Stimulated activated CD4-positive, alpha-beta T cell treated with anti-CD3 and anti-CD28 coated beads, Interleukin-12 subunit alpha, Interleukin-12 subunit beta, amount 100 ng/mL, for 48 hours (primary cell): ENCODE measurements at regions not wholly inside any gene's neighbourhood (a gene's known extent, or its start where the extent isn't known, plus 50 kb on each side); places are given as distances from the start of the nearest gene placed in this dataset.
"Not testable (repeated sequence)": the region's sequence is repeated elsewhere in the genome, so short reads cannot be mapped to it uniquely, and the experiment has no call there.

Experiments
- DNase-seq, 3 donors: peaks; one replicate each; pipeline ENCODE4 v3.0.0-alpha.2; 2020; ENCODE audit warnings: low read depth in 2 of 3, low spot score in 1 of 3

DNA sequence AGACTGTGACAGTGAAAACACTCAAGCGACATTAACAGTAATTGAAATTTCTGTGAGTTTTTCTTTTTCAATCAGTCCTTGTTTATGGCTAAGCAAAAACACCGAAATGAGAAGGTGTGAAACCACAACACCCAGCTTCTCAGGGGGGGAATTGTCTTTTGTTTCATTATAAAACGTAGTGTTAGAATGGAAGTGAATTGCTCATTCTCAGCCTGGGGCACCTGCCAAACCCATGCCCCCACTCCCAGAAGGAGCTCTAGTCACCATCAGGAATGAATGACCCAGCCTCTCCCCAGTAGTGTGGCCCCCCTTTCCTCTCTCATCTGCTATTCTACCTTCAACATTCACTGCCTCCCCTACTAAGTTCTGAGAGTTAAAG, 185.8 kb upstream of the CFAP20DC start:
- DNase-seq, result peak in 2 of 3 donors; percentile 4

- DNase-seq, result no peak
Observed at GRCh38 chr3:59234884-59235633, 185.2 kb upstream of the CFAP20DC start.

- DNase-seq, result not testable (repeated sequence)
Observed at GRCh38 chr3:59230379-59230778, 180.6 kb upstream of the CFAP20DC start.

- DNase-seq, result no peak
Observed at GRCh38 chr3:59213860-59214259, 164.0 kb upstream of the CFAP20DC start.

DNA sequence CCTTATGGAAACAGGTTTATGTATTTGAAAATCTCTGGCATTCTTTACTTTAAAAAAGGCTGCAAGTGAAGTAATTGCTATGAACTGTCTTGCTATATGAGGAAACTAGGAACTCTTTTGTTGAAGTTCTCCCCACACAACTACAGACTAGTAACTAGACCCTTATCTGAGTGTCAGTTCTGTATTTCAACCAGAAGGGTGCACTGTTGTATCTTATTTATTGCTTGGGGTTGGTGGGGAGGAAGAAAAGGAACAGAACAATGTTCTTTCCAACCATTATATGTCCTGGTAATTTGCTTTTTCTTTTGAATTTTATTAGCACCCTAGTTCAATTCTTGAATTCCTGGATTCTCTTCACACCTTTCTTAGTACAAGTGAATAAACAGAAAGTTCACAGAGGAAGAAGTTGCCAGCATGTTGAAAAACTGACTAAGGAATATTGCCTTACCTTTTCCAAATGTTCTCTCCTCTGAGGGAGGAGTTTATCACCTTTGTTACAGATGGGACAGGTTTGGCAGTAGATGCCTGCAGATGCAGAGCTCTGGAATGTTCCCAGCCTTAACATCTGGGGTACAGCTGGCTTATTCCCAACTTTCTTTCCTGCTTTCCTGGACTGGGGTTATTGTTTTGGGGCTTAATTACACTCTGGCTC, 162.4 kb upstream of the CFAP20DC start:
- peak in 1 of 3 donors; percentile 12 for DNase-seq

GRCh38 chr3:59210260-59210659, 160.4 kb upstream of the CFAP20DC start:
- no peak for DNase-seq

DNA sequence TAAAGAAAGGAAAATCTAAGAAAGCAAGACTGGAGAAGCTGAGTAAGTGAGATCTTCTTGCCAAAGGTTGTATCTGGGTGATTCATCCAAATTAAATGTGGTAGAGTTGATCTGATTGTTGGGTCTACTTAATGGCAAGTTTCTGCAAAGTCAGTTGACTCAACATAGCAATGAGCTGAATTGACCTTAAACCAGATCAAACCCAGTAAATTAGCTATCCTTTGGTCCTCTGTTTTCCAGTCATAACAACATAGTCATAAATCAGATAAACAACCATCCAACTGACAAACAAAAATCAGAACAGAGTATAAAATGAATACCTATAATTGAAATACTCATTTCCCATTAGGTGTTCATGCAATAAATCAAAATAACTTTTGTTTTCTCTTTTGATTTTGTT, 142.6 kb upstream of the CFAP20DC start:
- DNase-seq, result no peak

DNA sequence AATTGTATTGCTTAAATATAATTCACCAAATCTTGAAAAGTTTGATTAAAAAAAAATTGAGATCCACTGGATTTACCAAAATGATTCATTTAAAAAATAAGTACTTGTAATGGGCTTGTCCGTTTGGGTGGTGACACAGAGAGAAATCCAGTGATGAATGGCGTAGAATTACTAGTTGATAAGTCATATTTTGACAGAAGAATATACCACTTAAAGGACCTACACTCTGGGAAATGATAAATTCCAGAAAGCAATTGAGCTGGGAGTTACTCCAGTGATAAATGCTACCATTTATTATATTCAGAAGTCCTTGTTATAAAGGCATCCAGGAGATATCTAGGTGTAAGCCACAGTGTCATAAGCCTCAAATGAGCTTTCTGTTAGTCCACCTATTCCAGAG, 141.8 kb upstream of the CFAP20DC start:
- no peak for DNase-seq

DNA sequence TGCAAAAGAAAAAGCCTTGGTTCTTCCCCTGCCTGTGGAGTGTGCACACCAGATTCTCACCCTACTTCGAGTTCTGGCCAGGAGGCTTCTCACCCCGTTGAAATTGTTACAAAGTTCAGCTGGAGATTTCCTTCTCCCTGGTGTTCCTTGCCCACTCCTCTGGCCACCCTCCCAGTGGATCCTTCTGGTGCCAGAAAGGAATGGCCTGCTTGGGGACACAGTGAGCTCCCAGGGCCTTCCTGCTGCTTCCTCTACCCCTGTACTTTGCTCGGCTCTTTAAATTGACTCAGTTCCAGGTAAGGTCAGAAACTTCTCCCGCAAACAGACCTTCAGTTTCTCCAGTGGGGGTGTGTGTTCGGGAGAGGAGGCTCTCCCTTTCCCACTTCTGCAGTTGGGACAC, 140.1 kb upstream of the CFAP20DC start:
- no peak for DNase-seq

- no peak for DNase-seq
Observed at GRCh38 chr3:59189526-59189925, 139.7 kb upstream of the CFAP20DC start.

DNA sequence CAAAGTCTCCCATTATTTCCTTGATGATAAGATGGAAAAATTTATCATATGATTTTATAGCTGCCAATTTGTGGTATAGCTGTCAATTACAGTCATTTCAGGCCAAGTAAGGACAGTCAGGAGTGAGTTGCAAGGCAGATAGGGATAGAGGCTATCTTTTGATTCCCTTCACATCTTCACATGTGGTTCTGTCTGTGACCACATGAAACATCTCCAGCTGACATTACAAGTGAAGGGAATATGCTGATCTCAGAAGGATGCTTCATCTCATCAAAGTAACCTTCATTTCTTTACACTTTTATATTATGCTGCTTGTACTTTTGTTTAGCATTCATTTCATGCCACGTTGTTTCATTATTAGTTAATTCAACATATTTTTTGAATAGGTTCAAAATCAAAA, 136.9 kb upstream of the CFAP20DC start:
- no peak for DNase-seq

- DNase-seq, result no peak
Observed at GRCh38 chr3:59185591-59186369, 136.0 kb upstream of the CFAP20DC start.

DNA sequence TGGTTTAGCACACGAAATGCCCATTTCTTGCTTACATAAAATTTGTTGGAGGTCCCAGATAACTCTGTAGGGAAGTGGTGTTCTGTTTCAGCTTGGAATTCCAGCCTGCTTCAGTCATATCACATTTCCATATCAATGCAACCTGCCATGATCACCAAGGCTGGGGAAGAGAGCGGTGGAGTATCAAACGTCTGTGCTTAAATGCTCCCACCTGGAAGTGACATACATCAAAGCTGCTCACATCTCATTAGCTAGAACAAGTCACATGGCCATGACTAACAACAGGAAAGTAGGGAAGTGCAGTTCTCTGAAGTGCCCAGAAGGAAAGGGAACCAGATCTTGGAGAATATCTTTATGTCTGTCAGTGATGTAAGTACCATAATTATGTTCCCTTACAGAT, 130.2 kb upstream of the CFAP20DC start:
- DNase-seq, result no peak

GRCh38 chr3:59178698-59179097, 128.9 kb upstream of the CFAP20DC start:
- no peak for DNase-seq

GRCh38 chr3:59171491-59171890, 121.7 kb upstream of the CFAP20DC start:
- no peak for DNase-seq

GRCh38 chr3:59170166-59170565, 120.3 kb upstream of the CFAP20DC start:
- DNase-seq, result not testable (repeated sequence)

- DNase-seq, result no peak
Observed at GRCh38 chr3:59167756-59168155, 117.9 kb upstream of the CFAP20DC start.

DNA sequence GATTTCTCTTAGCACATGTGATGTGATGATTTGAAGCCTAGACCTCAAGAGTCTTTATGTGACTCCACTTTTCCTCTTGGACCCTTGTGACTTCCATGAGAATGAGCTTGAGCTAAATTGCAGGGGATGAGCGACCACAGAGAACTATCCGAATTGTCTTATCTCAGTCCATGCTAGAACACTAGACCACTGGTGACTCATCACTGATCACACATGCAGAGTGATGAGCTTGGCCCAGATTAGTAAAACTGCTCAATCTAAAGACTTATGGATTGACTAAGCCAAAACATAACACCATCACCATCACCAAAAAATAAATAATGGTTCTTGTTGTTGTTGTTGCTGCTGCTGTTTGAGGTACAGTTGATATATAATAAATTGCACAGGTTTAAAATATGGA, 114.1 kb upstream of the CFAP20DC start:
- DNase-seq, result no peak

- DNase-seq, result no peak
Observed at GRCh38 chr3:59161048-59161447, 111.2 kb upstream of the CFAP20DC start.

- no peak for DNase-seq
Observed at GRCh38 chr3:59160133-59160746, 110.4 kb upstream of the CFAP20DC start.

DNA sequence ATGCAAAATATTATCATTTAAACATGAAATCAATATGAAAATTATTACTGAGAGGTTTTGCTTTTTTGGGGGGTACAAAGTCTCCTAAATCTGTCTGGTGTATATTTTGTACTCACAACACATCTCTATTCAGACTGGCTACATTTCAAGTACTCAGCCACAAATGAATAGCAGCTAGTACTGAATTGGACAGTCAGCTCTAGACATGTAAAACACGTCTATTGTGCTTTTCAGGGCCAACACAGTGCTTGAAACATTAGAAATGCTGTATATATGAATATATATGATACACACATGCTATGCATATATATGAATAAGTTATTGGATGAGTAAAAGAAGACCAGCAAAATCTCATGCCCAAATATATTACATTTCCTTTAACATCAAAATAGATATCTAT, 103.8 kb upstream of the CFAP20DC start:
- DNase-seq, result no peak

- DNase-seq, result no peak
Observed at GRCh38 chr3:59152943-59153342, 103.1 kb upstream of the CFAP20DC start.
